ENCODE measurements at regions not wholly inside any gene's neighbourhood (a gene's known extent, or its start where the extent isn't known, plus 50 kb on each side); places are given as distances from the start of the nearest gene placed in this dataset.
"Not testable (repeated sequence)": the region's sequence is repeated elsewhere in the genome, so short reads cannot be mapped to it uniquely, and the experiment has no call there.

DNA sequence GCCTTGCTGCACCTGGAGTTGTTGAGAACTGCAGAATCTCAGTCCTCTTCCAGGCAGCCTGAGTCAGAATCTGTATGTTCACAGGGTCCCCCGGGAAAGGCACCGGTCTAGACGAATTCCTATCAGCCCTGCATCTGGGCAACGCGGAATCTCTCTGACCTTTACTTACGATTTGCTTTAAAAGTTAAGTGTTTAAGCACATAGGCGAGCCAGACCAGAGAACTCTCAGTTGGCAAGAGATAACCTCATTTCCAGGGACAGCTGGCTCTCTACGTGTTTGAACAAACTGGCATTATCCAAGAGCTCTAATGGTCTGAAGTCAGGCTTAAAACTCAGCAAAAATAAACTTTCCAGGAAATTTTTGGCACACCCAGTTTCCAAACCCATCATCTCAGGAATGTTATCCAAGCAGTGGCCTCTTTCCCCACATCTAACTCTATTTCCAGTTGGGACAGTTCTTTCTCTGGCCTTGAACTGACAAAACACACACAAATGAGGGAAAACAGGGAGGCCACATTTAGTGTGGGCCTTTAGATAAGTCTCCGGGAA lies 53.4 kb downstream of the HES1 start:
- no peak for DNase-seq (ENCODE audit: low read depth)
- no peak overlapping the region for H3K4me3 ChIP-seq (ENCODE audit: low read depth, low read length)

DNA sequence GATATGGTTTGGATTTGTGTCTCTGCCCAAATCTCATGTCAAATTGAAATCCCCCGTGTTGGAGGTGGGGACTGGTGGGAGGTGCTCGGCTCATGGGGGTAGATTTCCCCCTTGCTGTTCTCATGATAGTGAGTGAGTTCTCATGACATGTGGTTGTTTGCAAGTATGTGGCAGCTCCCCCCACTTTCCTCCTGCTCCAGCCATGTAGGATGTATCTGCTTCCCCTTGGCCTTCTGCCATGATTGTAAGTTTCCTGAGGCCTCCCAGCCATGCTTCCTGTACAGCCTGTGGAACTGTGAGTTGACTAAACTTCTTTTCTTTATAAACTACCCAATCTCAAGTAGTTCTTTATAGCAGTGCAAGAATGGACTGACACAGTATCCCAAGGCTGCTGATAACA lies 55.9 kb downstream of the HES1 start:
- not testable (repeated sequence) for DNase-seq (ENCODE audit: low read depth); H3K4me3 ChIP-seq (ENCODE audit: low read depth, low read length)

DNA sequence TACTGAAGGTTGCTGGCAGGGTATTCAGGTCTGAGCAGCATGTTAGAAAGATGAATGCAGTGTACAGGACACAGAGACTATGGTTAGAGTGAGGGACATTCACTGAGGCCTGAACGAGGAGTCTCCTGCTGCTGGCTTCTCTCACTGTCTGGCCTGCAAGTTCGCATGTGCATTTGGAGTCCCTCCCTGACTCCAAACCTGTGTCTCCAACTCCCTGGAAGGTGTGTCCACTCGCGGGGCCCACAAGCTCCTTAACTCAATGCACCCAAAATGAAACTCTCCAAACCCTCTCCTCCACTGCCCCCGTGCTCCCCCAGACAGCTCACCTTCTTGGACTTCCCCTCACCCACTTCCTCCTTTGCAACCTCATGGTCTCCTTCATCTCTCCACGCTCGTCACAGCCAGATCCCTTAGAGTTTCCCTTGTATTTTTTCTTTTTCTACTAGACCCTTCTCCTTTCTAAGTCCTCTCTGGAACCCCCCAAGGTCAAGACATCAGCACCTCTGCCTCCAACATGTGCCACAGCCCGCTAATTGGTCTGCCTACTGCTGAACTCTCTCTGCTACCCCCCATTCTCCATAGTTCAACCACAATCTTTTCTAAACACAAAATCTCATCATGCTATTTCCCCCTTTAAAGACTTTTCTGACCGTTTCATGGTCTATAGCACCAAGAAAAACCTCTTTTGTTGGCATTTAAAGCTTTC lies 58.3 kb downstream of the HES1 start:
- DNase-seq (ENCODE audit: low read depth) = no peak
- H3K4me3 ChIP-seq (ENCODE audit: low read depth, low read length) = no peak overlapping the region

DNA sequence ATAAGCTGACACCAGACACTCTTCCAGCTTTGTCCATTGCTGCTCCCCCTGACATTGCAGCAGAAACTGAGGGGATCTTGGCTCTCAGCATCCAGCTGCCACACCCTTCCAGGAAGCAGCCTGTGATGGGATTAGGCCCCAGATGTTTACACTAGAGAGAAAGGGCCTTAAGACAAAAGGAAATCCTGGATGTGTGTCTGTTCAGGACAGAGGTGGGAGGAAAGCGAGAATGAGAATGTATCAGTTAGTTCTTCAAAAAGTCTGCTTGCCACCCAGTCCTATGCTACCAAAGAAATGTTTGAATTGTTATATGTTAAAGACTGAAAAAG lies 58.8 kb downstream of the HES1 start:
- DNase-seq (ENCODE audit: low read depth) = no peak
- no peak overlapping the region for H3K4me3 ChIP-seq (ENCODE audit: low read depth, low read length)

DNA sequence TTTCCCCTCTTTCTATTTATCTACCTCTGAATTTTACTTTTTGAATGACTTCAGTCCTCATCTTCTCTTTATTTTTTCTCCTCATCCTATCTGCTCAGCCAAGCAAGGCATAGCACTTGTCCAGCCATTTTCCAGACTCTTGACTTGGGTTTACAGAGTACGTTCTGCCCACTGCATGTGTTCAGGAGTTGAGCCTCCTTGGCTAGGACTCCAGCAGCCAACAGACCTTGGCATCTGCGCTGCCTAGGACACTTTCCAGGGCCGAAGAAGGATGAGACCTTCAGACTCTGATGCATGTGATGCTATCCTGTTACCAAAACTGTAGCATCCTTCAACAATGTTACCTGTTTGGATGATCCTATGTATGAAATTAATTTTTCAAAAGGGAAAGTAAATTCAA lies 59.7 kb downstream of the HES1 start:
- no peak overlapping the region for H3K4me3 ChIP-seq (ENCODE audit: low read depth, low read length)
- DNase-seq (ENCODE audit: low read depth) = no peak

DNA sequence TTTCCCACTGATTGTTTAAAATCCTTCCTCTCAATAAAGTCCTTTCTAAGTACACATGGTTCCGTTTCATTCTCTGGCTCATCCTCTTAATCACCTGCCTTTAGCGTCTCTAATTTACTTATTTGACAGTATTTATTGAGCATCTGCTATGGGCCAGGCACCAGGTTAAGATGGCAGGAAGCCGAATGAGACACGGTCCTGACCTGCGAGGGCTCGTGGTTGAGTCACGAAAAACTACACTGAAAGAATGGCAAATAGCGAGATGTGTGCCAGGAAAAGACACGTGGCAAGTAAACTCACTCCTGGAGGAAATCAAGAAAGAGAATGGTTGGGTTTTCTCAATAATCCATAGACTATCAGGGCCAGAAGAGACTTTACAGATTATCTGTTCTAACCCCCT lies 60.9 kb downstream of the HES1 start:
- no peak for DNase-seq (ENCODE audit: low read depth)
- H3K4me3 ChIP-seq (ENCODE audit: low read depth, low read length) = no peak overlapping the region

DNA sequence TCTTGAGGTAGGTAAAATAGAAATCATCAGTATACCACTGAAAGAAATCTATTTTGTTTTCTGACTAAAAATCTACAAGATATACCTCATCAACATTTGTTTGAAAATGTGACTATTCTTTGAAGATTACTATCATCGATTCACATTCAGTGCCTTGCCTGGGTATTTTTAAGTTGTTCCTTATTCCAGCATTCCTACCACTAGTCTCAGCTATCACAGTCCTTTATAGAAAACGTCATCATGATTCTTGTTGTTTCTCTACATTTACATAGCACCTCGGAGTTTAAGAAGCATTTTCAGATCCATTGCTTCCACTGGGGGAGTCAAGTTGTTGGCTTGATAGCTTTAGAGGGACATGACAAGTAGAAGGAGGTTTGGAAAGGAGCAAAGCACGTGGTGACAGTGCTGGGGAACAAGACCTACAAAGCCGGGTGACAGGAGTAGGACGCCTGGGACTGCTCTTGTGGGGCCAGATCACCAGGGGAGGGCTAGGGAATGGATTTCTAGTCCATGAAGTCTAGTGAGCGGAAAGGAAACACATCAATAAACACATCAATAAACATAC lies 61.5 kb downstream of the HES1 start:
- DNase-seq (ENCODE audit: low read depth) = no peak
- no peak overlapping the region for H3K4me3 ChIP-seq (ENCODE audit: low read depth, low read length)

DNA sequence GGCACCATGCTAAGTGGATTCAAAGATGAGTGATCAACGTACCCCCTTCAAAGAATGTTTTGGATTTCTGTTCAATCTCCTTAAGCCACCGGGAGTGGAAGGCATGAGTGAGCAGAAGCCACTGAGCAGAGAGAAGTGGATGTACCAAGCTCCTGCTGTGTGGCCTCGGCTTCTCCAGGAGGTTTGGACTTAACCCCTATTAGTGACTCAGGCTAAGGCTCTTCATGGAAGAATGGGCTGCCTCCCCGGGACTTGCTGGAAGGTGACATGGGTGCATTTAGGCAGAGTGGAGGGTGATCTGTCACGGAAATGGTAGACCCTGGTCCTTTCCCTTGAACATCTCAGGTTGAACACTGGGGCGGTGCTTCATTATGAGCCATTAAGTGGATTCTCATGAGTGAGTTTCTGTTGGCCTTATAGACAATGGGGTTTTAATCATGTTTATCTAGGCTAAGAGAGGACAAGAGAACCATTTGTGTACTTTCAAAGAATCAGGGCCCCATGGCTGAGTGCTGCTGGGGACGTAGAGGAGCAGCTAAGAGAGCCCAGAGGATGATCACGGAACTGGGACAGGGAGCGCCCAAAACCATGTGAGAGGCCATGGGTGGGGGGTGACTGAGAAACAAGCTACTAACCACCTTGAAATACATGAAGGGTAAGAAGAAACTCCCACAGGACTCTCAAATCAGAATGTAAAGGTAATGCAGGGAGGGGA lies 62.2 kb downstream of the HES1 start:
- H3K4me3 ChIP-seq (ENCODE audit: low read depth, low read length) = no peak overlapping the region
- DNase-seq (ENCODE audit: low read depth) = no peak

DNA sequence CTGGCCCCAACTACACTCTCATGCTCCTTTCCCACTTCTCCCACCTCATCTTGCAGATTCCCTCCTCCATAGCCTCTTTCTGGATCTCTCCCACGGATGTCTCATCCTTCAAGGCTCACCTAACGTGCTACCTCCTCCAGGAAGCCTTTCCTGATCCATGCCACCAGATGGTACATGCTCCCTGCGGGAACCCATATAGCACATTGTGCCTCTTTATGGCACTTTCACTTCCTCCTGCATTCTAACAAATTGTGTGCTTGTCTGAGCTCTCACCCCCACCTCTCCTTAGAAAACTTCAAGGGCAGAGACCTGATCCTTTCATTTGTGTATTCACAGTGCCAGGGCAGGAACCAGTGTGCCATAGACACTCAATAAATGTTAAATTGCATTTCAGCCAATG lies 63.0 kb downstream of the HES1 start:
- DNase-seq (ENCODE audit: low read depth) = no peak
- no peak overlapping the region for H3K4me3 ChIP-seq (ENCODE audit: low read depth, low read length)

DNA sequence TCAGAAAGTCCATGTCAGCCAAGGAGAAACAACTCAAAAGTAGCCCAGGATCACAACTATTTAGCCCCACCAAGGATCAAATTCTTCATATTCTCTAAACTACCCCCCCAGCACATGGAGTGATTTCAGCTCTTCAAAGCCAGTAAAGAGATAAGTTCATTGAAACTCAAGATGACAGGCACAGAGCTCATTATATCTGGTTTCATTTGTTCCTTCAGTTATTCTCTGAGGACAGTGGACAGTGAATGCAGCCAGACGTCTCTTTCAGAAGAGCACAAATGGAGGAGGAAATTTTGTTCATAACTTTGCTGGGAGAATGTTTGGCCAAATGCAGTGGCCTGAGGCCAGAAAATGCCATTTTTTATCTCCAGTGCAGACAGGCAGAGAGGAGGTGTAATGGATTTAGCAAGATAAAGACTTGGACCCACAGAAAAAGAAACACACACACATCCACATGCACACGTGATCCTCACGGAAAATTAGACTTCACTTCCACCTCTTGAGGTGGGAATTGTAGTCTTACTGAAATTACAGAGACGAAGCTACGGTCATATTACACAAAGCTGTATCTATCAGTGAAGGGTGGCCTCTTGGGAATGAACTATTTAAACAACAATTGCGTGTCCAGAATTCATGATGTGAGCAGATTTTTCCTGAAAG lies 64.6 kb downstream of the HES1 start:
- no peak for DNase-seq (ENCODE audit: low read depth)
- H3K4me3 ChIP-seq (ENCODE audit: low read depth, low read length) = no peak overlapping the region

DNA sequence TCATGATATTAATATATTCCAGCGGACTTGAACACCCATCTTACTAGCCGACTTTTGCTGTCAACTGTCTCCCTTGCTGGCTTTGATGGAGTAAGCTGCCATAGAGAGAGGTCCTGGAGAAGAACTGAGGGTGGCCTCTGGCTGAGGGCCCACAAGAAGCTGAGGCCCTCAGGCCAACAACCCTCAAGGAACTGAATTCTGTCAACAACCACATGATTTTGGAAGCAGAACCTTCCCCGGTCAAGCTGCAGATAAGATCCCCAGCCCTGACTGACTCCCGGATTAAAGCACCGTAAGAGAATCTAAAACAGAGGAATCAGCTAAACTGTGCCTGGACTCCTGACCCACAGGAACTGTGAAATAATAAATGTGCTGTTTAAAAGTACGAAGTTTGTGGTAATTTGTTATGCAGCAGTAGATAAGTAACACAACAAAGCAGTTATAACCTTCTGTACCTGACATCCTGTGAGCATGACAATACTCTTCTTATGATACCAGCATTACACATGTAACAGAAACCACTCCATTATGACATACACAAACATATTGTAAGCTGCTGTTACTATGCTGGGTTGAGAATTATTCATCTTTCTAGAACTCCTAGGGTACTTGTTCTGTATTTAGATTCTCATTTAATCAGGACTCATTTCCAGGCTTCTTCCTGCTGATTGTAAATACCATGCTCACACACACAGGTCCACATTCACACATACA lies 66.2 kb downstream of the HES1 start:
- no peak for DNase-seq (ENCODE audit: low read depth)
- H3K4me3 ChIP-seq (ENCODE audit: low read depth, low read length) = no peak overlapping the region

DNA sequence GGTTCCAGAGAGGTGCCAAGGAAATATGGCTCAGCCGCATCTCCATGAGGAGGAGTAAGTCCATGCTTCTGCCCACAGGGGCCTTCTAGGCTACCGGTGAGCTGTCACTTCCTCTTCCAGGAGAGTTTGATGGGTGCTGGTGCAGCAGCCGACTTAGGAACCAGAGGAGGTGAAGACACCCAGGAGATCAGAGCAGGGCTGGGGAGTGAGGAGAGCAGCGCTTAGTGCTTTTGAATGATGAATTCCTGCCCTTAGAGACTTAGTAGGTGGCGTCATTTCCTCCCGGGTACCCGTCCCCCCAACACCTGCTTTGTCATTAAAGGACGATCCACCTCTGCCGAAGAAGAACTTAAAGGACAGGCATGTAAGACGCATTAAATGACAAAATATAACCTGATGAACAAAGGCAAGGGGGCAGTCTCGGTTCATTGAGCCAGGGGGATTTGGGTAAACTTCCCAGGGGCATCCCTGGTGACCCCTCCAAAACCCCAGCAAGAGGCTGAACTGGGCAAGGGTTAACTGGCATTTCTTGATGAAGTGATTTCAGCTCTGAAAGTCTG lies 67.6 kb downstream of the HES1 start:
- peak overlapping the region; percentile 9 for H3K4me3 ChIP-seq (ENCODE audit: low read depth, low read length)
- DNase-seq (ENCODE audit: low read depth) = no peak

DNA sequence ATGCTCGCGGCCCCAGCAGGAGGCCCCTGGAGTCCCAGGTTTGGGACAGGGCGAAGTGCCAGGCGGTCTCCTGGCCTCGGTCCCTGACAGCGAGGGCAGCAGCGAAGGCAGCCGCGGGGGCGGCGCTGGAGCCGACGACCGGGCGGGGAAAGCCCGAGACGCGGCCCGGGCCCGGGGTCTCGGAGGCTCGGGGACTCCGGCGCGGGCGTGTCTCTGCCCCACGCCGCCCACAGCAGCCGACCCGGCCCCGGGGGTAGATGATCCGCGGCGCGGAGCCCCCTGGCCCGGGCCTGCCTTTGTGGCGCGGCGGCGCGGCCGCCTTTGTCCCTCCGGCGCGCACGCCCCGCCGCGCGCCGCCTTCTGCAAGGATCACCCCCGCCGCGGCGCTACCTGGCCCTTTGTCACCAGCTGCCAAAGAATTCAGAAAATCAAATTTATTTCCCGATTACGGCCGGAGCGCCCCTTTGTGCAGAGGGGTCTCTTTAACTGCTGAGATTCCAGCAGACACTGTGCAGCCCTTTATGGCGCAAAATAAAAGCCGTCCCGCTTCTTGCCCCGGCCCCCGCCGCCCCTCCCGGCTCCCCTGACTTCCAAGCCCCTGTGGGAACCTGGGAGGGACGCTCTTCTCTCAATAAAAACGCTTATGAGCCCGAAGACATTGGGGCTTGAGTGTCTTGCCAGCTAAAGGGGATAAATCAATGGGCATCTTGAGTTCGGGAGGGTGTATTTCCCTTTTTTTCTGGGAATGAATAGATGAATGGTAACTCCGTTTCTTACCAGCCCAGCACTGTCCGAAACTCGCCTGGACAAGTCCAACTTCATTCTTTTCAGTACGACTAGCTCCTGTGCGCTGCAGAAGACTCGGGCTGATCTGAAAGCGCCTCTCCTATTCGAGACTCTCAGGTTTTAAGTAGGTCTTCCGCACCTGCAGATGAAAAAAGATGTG lies 68.4 kb downstream of the HES1 start:
- peak overlapping the region; percentile 9 for H3K4me3 ChIP-seq (ENCODE audit: low read depth, low read length)
- DNase-seq (ENCODE audit: low read depth) = no peak

DNA sequence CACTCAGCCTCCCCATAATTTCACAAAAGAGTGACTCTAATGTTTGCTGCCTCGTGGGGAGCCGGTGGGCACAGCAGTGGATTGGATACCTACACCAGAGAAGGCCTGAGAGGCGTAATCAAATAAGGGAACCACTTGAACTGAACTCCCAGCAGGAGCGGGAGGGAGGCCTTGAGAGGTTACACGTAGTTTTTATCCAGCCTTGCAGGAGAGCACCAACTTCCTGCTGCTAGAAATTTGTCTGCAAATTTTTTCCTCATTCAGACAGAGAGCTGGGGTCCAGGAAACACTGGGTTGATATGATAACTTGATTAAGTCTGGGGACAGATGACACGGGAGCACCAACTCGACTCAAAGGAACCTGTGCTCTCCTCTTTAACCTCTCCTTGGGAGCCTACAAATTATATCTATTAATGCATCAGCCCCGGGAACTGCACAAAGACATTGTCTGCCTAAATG lies 69.8 kb downstream of the HES1 start:
- no peak overlapping the region for H3K4me3 ChIP-seq (ENCODE audit: low read depth, low read length)
- DNase-seq (ENCODE audit: low read depth) = no peak

DNA sequence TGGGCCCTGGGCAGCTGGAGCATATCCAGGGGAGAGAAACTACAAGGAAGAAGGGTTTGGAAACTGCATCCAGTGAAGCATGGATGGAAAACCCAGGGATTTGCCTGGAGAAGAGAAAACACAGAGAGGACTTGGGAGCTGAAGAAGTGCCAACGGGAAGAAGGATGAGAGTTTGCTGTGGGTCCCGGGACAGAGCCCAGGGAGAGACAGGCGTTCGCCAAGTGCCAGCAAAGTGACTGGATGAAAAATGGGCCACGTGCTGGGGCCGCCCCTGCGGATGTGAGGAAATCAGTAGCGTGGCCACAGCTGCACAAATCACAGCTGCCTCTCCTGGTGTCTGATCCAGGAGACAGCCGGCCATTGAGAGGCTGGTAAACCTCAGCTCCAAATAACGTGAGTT lies 70.4 kb downstream of the HES1 start:
- DNase-seq (ENCODE audit: low read depth) = no peak
- no peak overlapping the region for H3K4me3 ChIP-seq (ENCODE audit: low read depth, low read length)

DNA sequence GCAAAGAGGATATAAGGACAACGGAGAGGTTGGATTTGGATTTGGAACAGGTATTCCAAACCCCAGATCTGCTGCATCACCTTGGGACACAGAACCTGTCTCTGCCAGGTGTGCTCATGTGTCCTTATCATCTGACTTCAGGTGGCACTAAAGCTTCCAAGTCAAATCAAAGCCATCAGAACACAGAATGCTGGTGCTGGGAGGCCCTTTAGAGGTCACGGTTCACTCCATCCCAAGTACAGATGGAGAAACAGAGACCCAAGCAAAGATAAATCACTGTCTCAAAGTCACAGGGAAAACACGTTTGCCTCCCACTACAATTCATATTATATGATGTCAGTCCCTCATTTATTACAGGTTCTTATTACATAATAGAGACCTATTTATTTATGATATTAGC lies 72.8 kb downstream of the HES1 start:
- no peak overlapping the region for H3K4me3 ChIP-seq (ENCODE audit: low read depth, low read length)
- no peak for DNase-seq (ENCODE audit: low read depth)

DNA sequence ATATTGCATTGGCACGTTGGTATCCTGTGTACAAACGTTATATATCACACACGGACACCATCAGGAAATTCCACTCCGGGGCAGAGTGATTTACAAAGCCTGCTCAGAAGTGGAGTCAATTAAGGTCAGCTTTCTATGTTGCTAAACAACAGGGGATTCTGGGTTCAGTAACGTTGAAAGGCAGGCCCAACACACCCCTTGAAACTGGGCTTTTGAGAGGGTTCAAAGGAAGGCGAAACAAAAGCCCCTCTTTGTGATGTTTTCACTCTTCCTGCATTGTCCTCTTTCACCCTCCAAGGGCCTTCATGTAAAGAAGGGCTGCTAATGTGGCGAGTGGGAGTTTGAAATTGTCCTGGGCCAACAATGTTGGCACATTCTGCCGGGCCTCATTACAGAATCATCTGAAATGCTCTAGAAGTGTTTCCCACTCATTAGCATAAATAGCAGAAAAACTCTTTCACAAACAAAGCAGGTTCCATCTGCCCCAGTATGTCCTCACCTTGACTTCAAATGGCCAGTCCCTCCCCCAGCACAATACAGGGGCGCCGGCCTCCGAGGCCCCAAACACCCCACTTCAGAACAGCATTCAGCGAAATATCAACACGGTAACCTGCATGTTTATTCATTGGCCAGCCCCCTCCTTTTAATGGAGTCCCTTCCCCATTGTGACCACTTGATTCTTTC lies 76.4 kb downstream of the HES1 start:
- H3K4me3 ChIP-seq (ENCODE audit: low read depth, low read length) = no peak overlapping the region
- DNase-seq (ENCODE audit: low read depth) = no peak

DNA sequence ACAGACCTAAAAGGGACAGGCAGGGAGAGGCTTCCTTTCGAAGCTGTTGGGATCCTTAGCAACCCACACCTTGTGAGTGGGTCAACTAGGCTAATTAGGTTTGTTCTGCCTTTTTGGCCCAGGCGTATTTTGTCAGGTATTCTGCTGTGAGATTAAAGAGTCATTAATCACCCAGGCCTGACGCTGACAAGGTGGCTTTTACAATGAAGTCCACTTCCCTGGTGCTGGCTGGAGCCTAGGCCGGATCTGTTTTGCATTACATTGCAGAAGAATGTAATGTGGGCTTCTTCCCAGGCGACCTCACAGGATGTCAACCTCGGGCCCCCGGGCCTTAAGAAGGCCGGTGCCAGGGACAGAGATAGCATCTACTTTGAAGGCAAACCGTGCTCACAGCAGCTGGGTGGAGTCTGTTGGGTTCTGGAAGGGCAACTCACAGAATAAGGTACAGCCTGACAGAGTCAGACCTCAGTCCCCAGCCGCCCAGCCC lies 76.9 kb downstream of the HES1 start:
- no peak overlapping the region for H3K4me3 ChIP-seq (ENCODE audit: low read depth, low read length)
- no peak for DNase-seq (ENCODE audit: low read depth)
